ENCODE measurements at regions not wholly inside any gene's neighbourhood (a gene's known extent, or its start where the extent isn't known, plus 50 kb on each side); places are given as distances from the start of the nearest gene placed in this dataset.
A peak's percentile ranks its signal among the peaks of the same experiment; 100 is the strongest.

DNA sequence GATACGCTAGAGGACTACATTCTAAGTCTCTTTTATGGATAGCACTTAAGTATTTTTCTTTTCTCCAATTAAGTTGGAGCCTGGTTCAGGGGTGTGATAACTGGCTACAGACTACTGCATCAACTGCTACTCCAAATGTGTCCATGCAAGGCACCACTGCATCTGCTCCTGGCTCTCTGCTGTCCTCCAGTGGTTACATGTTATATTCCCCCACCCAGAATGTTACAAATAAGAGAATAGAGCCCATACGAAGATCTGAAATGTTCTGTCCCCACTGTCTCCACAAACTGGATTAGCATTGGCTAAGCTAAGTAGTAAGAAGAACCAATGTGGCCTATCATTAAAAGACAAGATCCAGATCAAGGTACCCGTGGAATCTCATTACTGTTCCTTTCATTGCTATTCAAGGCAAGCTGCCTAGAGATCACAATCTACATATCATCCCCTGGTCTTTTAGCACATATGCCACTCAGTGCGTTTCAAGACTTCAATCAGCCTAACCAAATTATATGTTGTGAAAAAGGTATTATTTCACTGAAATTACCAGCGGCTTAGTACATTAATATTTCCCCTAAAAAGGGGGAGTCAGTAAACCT lies 308.3 kb upstream of the SLC8A1 start:
- Histone ChIP-seq H3K4me3 (no peak overlapping the region), H3K27ac (replicated peaks) (no peak overlapping the region), H3K4me1 (peaks cover 14% of the 10 kb centered on the region), H3K36me3 (no peaks in the 10 kb centered on the region), H3K27me3 (ENCODE audit: low read depth) (no peaks in the 10 kb centered on the region), H3K9me3 (replicated peaks) (no peaks in the 10 kb centered on the region)
- intact Hi-C loops (cut with micrococcal nuclease), result no loop called here
- no peak for DNase-seq
- TF ChIP-seq, protein P1, sequence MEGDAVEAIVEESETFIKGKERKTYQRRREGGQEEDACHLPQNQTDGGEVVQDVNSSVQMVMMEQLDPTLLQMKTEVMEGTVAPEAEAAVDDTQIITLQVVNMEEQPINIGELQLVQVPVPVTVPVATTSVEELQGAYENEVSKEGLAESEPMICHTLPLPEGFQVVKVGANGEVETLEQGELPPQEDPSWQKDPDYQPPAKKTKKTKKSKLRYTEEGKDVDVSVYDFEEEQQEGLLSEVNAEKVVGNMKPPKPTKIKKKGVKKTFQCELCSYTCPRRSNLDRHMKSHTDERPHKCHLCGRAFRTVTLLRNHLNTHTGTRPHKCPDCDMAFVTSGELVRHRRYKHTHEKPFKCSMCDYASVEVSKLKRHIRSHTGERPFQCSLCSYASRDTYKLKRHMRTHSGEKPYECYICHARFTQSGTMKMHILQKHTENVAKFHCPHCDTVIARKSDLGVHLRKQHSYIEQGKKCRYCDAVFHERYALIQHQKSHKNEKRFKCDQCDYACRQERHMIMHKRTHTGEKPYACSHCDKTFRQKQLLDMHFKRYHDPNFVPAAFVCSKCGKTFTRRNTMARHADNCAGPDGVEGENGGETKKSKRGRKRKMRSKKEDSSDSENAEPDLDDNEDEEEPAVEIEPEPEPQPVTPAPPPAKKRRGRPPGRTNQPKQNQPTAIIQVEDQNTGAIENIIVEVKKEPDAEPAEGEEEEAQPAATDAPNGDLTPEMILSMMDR (IDR thresholded peaks at IDR 0.05; ENCODE audit: borderline replicate concordance), result peak; percentile 81

DNA sequence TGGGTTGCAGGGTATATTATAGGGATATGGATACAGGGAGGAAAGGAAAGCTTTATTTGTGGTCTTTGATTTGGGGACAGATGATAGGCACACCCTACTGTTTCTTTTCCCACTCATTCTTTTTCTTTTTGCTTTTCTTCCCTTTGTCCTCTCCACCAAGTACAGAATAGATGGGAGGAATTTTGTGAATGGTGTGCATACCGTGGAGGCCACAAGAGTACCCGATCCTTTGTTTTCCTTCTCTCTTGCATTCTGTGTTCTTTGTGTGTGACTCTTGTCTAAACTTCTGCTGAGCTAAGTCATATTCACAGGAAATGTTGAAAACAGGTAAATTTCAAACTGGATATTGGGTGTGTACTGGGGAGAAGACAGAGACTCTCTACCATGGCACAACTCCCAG lies 321.4 kb upstream of the SLC8A1 start:
- intact Hi-C loops (cut with micrococcal nuclease), result no loop called here
- Histone ChIP-seq H3K27me3 (ENCODE audit: low read depth) (no peaks in the 10 kb centered on the region), H3K36me3 (no peaks in the 10 kb centered on the region), H3K27ac (replicated peaks) (no peak overlapping the region), H3K9me3 (replicated peaks) (peaks cover 13% of the 10 kb centered on the region), H3K4me3 (no peak overlapping the region), H3K4me1 (no peaks in the 10 kb centered on the region)
- TF ChIP-seq, protein P1 (IDR thresholded peaks at IDR 0.05; ENCODE audit: borderline replicate concordance), result no peak
- DNase-seq, result no peak

DNA sequence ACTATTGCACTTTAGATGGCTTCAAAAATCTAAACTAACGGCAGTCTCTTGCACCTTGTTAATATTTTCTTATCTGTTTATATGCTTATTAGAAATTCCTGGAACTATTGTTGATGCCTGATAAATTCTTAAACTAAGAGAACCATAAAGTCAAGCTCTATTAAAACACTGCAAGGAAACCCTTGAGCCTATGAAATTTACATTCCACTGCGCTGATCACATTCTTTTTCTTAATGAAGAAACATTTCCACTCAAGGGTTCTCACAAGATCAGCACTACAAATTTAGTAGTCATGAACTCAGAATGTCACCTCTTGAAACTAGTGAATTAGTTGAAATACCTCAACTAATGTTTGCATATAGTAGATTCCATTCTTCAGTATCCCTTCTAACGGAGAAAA lies 331.8 kb upstream of the SLC8A1 start:
- TF ChIP-seq, protein P1 (IDR thresholded peaks at IDR 0.05; ENCODE audit: borderline replicate concordance), result no peak
- DNase-seq, result no peak
- peaks cover 6% of the 10 kb centered on the region for H3K9me3 ChIP-seq (replicated peaks)
- H3K4me3 ChIP-seq, result no peak overlapping the region
- intact Hi-C loops (cut with micrococcal nuclease), result no loop called here
- H3K4me1 ChIP-seq, result no peaks in the 10 kb centered on the region
- H3K27me3 ChIP-seq (ENCODE audit: low read depth), result no peaks in the 10 kb centered on the region
- no peak overlapping the region for H3K27ac ChIP-seq (replicated peaks)
- no peaks in the 10 kb centered on the region for H3K36me3 ChIP-seq

DNA sequence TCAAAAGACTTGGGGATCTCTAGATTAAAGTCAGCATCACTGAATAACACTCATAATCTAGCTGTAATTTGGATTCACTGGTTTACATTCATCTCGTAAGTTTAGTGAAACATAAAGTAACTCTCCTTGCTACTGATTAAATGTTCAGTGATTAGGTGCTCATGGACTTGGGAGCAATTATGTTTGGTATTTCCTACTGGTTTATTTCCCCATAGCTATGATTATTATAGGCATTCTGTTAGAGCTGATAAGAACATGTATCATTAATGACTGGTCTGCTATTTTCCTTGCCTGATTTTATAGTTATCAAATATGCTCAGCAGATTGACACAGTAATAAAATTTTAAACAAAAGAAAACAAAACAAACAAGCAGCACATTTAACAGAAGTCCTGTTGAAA lies 334.7 kb upstream of the SLC8A1 start:
- H3K27me3 ChIP-seq (ENCODE audit: low read depth), result no peaks in the 10 kb centered on the region
- no peak for DNase-seq
- no peaks in the 10 kb centered on the region for H3K4me1 ChIP-seq
- TF ChIP-seq, protein P1 (IDR thresholded peaks at IDR 0.05; ENCODE audit: borderline replicate concordance), result no peak
- H3K4me3 ChIP-seq, result no peak overlapping the region
- no peak overlapping the region for H3K27ac ChIP-seq (replicated peaks)
- H3K36me3 ChIP-seq, result no peaks in the 10 kb centered on the region
- intact Hi-C loops (cut with micrococcal nuclease), result no loop called here
- peaks cover 3% of the 10 kb centered on the region for H3K9me3 ChIP-seq (replicated peaks)

DNA sequence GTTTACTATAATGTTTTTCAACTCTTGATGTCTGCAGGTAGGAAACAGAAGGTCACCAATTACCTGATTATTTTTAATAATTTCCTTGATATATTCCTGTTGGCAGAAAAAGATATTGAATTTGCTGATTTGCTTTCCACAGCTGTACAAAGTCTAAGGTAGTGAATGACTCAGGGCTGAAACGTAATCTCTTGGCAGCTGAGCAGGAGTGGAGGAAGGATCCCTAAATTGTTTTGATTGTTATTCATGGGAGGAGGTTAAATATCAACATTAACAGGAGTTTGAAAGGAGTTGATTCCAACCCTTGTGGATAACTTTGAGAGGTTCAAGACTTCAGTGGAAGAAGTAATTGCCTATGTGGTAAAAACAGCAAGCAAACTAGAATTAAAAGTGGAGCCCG lies 345.2 kb upstream of the SLC8A1 start:
- intact Hi-C loops (cut with micrococcal nuclease), result no loop called here
- TF ChIP-seq, protein P1 (IDR thresholded peaks at IDR 0.05; ENCODE audit: borderline replicate concordance), result no peak
- H3K27ac ChIP-seq (replicated peaks), result no peak overlapping the region
- H3K4me3 ChIP-seq, result no peak overlapping the region
- H3K9me3 ChIP-seq (replicated peaks), result no peaks in the 10 kb centered on the region
- no peaks in the 10 kb centered on the region for H3K27me3 ChIP-seq (ENCODE audit: low read depth)
- no peaks in the 10 kb centered on the region for H3K4me1 ChIP-seq
- no peaks in the 10 kb centered on the region for H3K36me3 ChIP-seq
- no peak for DNase-seq

Measured in left ventricle myocardium inferior (tissue), 1 donor.